ENCODE measurements at regions not wholly inside any gene's neighbourhood (a gene's known extent, or its start where the extent isn't known, plus 50 kb on each side); places are given as distances from the start of the nearest gene placed in this dataset.

GRCh38 chr9:1910269-1910811, 104.8 kb upstream of the SMARCA2 start:
- Histone ChIP-seq H3K27ac (no peak overlapping the region), H3K4me1 (no peaks in the 10 kb centered on the region), H3K9me3 (no peaks in the 10 kb centered on the region), H3K27me3 (no peaks in the 10 kb centered on the region), H3K4me3 (no peak overlapping the region), H3K36me3 (no peaks in the 10 kb centered on the region)
- intact Hi-C loops (cut with DNase I; ENCODE audit: low total_unique reads): no loop called here
- TF ChIP-seq CTCF (IDR thresholded peaks at IDR 0.05) (no peak), POLR2AphosphoS5 (IDR thresholded peaks at IDR 0.05) (no peak), POLR2A (IDR thresholded peaks at IDR 0.05) (no peak)
- DNase-seq (ENCODE audit: low spot score in 2 of 2): no peak

GRCh38 chr9:1913631-1914330, 101.4 kb upstream of the SMARCA2 start:
- Histone ChIP-seq H3K4me1 (no peaks in the 10 kb centered on the region), H3K27me3 (no peaks in the 10 kb centered on the region), H3K9me3 (no peaks in the 10 kb centered on the region), H3K4me3 (no peak overlapping the region), H3K27ac (no peak overlapping the region), H3K36me3 (no peaks in the 10 kb centered on the region)
- DNase-seq (ENCODE audit: low spot score in 2 of 2): no peak
- intact Hi-C loops (cut with DNase I; ENCODE audit: low total_unique reads): no loop called here
- TF ChIP-seq CTCF (IDR thresholded peaks at IDR 0.05) (no peak), POLR2AphosphoS5 (IDR thresholded peaks at IDR 0.05) (no peak), POLR2A (IDR thresholded peaks at IDR 0.05) (no peak)

- Histone ChIP-seq H3K4me1 (no peaks in the 10 kb centered on the region), H3K9me3 (no peaks in the 10 kb centered on the region), H3K27me3 (peaks cover 0 to 3% of the 10 kb centered on the region in 2 donors), H3K4me3 (no peak overlapping the region), H3K36me3 (no peaks in the 10 kb centered on the region), H3K27ac (no peak overlapping the region)
- DNase-seq (ENCODE audit: low spot score in 2 of 2): no peak
- intact Hi-C loops (cut with DNase I; ENCODE audit: low total_unique reads): no loop called here
- TF ChIP-seq POLR2AphosphoS5 (IDR thresholded peaks at IDR 0.05) (no peak), CTCF (IDR thresholded peaks at IDR 0.05) (no peak), POLR2A (IDR thresholded peaks at IDR 0.05) (no peak)
Measured at GRCh38 chr9:1916095-1916494, 99.1 kb upstream of the SMARCA2 start.

- Histone ChIP-seq H3K36me3 (no peaks in the 10 kb centered on the region), H3K27ac (no peak overlapping the region), H3K9me3 (no peaks in the 10 kb centered on the region), H3K4me1 (no peaks in the 10 kb centered on the region), H3K27me3 (peaks cover 0 to 3% of the 10 kb centered on the region in 2 donors), H3K4me3 (peak overlapping the region in 2 of 3 donors; percentile 6 to 59)
- no peak for TF ChIP-seq POLR2A (IDR thresholded peaks at IDR 0.05)
- TF ChIP-seq POLR2AphosphoS5 (IDR thresholded peaks at IDR 0.05): no peak
- TF ChIP-seq CTCF (IDR thresholded peaks at IDR 0.05): no peak
- DNase-seq (ENCODE audit: low spot score in 2 of 2): no peak
- intact Hi-C loops (cut with DNase I; ENCODE audit: low total_unique reads): no loop called here
Measured at GRCh38 chr9:1916655-1917054, 98.5 kb upstream of the SMARCA2 start.

- no peak for TF ChIP-seq CTCF (IDR thresholded peaks at IDR 0.05)
- TF ChIP-seq POLR2A (IDR thresholded peaks at IDR 0.05): no peak
- DNase-seq (ENCODE audit: low spot score in 2 of 2): no peak
- intact Hi-C loops (cut with DNase I; ENCODE audit: low total_unique reads): no loop called here
- H3K27me3 ChIP-seq: peaks cover 0 to 3% of the 10 kb centered on the region in 2 donors
- no peaks in the 10 kb centered on the region for H3K36me3 ChIP-seq
- no peaks in the 10 kb centered on the region for H3K9me3 ChIP-seq
- H3K27ac ChIP-seq: no peak overlapping the region
- no peaks in the 10 kb centered on the region for H3K4me1 ChIP-seq
- H3K4me3 ChIP-seq: peak overlapping the region in 2 of 3 donors; percentile 23 to 59
Measured at GRCh38 chr9:1917396-1917935, 97.7 kb upstream of the SMARCA2 start.
